ENCODE measurements at regions not wholly inside any gene's neighbourhood (a gene's known extent, or its start where the extent isn't known, plus 50 kb on each side); places are given as distances from the start of the nearest gene placed in this dataset.
"Not testable (repeated sequence)": the region's sequence is repeated elsewhere in the genome, so short reads cannot be mapped to it uniquely, and the experiment has no call there.

DNA sequence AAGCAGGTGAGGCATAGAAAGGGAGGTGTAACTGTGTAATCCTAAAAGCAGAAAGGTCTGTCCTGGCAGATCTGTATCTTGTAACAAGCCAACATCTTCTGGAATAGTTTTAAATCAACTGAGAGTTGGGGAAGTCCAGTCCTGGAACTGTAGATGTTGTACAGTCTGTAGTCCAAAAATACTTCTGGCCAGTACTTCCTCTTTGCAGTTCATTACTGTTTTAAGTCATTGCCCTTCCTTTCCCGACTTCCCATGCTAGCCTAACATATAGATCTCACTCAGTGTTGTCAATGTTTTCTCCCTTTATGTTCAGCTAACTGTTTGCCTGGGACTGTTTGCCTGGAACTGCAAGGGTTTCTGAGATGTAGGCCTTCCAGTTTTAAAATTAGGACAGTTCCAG, 168.5 kb upstream of the ISL1 start:
- WGBS, 2 experiments (ENCODE audit: insufficient coverage in 2 of 2), result 86% methylated on average over 1 of the region's 1 CpG; no CpG with 5 or more reads in 1 of the 2 experiments
- Histone ChIP-seq H3K4me1 (ENCODE audit: control insufficient read depth, insufficient read depth, low read length, poor library complexity, severe bottlenecking) (no peaks in the 10 kb centered on the region), H3K36me3 (ENCODE audit: control insufficient read depth, insufficient read depth, low read length) (no peaks in the 10 kb centered on the region), H3K9me3 (ENCODE audit: control insufficient read depth, low read length) (no peaks in the 10 kb centered on the region), H3K4me3 (ENCODE audit: extremely low read depth, insufficient read depth, low read length, poor library complexity, severe bottlenecking) (no peak overlapping the region), H3K27ac (ENCODE audit: low read depth, low read length, severe bottlenecking) (no peak overlapping the region)

DNA sequence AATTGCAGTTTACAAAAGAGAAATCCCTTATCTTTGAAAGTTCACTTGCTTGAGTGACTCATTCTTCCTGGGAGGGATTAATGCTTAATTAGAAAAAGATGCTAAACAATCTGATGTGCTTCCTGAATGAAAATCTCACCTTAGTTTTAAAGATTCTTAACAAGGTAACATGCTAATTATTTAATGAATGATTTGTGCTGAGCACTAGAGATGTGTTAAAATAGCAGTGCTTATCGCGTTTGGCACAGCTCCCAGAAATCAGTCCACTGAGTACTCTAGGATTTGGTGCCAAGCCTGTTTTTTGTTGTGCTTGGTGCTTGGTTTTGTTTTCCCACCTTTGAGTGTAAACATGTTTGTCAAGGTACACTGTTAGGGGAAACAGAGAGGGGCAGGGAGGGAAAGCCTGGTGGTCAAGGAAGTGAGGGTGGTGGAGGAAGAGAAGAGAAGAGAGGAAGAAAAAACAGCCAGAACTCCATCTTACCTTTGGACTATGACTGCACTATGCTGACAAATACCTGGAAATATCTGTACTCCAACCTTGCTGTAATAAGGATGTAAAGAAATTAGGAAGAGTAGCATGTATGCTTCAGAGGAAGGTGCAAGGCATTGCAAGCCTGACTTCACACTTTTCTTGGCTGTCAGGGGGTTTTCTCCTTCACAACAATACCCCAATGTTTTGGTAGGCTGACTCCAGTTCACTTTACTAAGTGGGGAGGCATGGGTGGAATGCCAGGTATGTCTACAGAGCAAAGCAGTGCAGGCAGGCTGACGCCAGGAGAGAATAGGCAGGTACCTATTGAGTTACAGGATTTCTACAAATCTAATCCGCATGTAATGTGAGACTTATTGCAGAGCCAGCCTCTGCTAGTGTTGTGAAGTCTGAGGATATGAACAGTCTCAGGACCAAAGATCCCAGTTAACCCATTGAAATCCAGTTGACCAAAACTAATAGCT, 157.2 kb upstream of the ISL1 start:
- Histone ChIP-seq H3K27ac (ENCODE audit: low read depth, low read length, severe bottlenecking) (no peak overlapping the region), H3K4me3 (ENCODE audit: extremely low read depth, insufficient read depth, low read length, poor library complexity, severe bottlenecking) (no peak overlapping the region), H3K4me1 (ENCODE audit: control insufficient read depth, insufficient read depth, low read length, poor library complexity, severe bottlenecking) (peaks cover 13% of the 10 kb centered on the region), H3K9me3 (ENCODE audit: control insufficient read depth, low read length) (no peaks in the 10 kb centered on the region), H3K36me3 (ENCODE audit: control insufficient read depth, insufficient read depth, low read length) (no peaks in the 10 kb centered on the region)
- WGBS, 2 experiments (ENCODE audit: insufficient coverage in 2 of 2), result 9 to 44% methylated on average over 4 of the region's 4 CpGs

DNA sequence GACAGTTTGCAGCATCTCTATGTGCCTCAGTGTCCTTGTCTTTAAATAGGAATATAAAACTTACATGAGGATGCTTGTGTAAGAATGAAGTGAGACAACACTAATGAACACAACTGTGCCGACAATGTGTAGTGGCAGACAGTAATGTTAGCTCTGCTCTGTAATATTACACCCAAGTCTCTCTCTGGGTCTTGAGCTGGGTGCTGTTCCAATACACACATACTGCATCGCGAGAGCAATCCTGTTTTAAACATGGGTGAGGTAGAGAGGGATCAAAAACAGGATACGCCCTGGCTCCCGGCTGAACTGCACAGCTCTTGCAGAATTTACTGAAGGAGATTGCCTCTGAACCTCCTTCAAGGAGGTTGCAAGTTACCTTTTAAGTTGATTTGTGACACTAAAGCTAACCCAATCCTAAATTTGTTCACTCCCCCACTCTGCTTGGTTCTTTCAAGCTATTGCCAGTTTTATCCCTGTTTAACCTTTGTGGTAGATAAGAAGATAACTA, 155.2 kb upstream of the ISL1 start:
- Histone ChIP-seq H3K9me3 (ENCODE audit: control insufficient read depth, low read length) (no peaks in the 10 kb centered on the region), H3K36me3 (ENCODE audit: control insufficient read depth, insufficient read depth, low read length) (no peaks in the 10 kb centered on the region), H3K4me1 (ENCODE audit: control insufficient read depth, insufficient read depth, low read length, poor library complexity, severe bottlenecking) (peaks cover 13% of the 10 kb centered on the region), H3K4me3 (ENCODE audit: extremely low read depth, insufficient read depth, low read length, poor library complexity, severe bottlenecking) (no peak overlapping the region), H3K27ac (ENCODE audit: low read depth, low read length, severe bottlenecking) (no peak overlapping the region)
- WGBS, 2 experiments (ENCODE audit: insufficient coverage in 2 of 2), result 74 to 100% methylated on average over 2 to 4 of the region's 5 CpGs

DNA sequence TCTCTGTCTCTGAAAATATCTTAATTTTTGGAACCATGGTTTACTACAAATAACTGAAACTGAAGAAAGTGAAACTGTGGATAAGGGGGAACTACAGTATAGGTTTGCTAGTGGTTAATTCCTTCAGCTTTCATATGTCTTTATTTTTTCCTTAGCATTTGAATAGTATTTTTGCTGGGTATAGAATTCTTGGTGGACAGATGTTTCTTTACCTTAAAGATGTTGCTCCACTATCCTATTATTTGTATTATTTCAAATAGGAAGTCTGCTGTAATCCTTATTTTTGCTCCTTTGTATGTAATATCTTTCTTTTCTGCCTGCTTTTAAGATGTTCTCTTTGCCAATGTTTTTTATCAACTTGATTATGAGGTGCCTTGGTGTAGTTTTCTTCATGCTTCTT, 152.9 kb upstream of the ISL1 start:
- H3K9me3 ChIP-seq (ENCODE audit: control insufficient read depth, low read length), result no peaks in the 10 kb centered on the region
- peaks cover 12% of the 10 kb centered on the region for H3K4me1 ChIP-seq (ENCODE audit: control insufficient read depth, insufficient read depth, low read length, poor library complexity, severe bottlenecking)
- H3K27ac ChIP-seq (ENCODE audit: low read depth, low read length, severe bottlenecking), result no peak overlapping the region
- no peak overlapping the region for H3K4me3 ChIP-seq (ENCODE audit: extremely low read depth, insufficient read depth, low read length, poor library complexity, severe bottlenecking)
- no peaks in the 10 kb centered on the region for H3K36me3 ChIP-seq (ENCODE audit: control insufficient read depth, insufficient read depth, low read length)

DNA sequence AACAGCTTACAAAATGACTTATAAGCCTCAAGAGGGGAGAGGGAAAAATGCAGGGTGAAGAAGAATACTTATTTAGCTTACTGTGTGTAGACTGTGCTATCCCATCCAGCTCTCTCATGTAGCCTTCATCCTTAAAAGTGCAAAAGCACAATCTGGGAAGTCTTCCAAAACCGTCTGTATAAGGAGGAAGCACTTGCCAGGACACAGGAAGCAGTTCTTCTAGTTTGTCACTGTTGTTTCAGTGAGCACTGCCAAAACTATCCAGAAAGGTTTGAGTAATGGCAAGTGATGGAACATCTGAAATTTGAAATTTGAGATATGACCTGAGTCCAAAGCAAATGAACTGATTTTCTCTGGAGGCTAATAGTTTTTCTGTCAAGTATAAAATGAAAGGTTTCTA, 140.8 kb upstream of the ISL1 start:
- H3K36me3 ChIP-seq (ENCODE audit: control insufficient read depth, insufficient read depth, low read length), result no peaks in the 10 kb centered on the region
- no peak overlapping the region for H3K27ac ChIP-seq (ENCODE audit: low read depth, low read length, severe bottlenecking)
- no peak overlapping the region for H3K4me3 ChIP-seq (ENCODE audit: extremely low read depth, insufficient read depth, low read length, poor library complexity, severe bottlenecking)
- no peaks in the 10 kb centered on the region for H3K4me1 ChIP-seq (ENCODE audit: control insufficient read depth, insufficient read depth, low read length, poor library complexity, severe bottlenecking)
- H3K9me3 ChIP-seq (ENCODE audit: control insufficient read depth, low read length), result no peaks in the 10 kb centered on the region
- WGBS, 2 experiments (ENCODE audit: insufficient coverage in 2 of 2), result 67 to 71% methylated on average over 1 of the region's 1 CpG

DNA sequence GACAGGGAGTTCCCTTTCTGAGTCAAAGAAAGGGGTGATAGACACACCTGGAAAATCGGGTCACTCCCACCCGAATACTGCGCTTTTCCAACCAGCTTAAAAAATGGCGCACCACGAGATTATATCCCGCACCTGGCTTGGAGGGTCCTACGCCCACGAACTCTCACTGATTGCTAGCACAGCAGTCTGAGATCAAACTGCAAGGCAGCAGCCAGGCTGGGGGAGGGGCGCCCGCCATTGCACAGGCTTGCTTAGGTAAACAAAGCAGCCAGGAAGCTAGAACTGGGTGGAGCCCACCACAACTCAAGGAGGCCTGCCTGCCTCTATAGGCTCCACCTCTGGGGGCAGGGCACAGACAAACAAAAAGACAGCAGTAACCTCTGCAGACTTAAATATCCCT, 132.3 kb upstream of the ISL1 start:
- not testable (repeated sequence) for H3K27ac ChIP-seq (ENCODE audit: low read depth, low read length, severe bottlenecking); H3K4me1 ChIP-seq (ENCODE audit: control insufficient read depth, insufficient read depth, low read length, poor library complexity, severe bottlenecking); H3K9me3 ChIP-seq (ENCODE audit: control insufficient read depth, low read length); H3K4me3 ChIP-seq (ENCODE audit: extremely low read depth, insufficient read depth, low read length, poor library complexity, severe bottlenecking); H3K36me3 ChIP-seq (ENCODE audit: control insufficient read depth, insufficient read depth, low read length)
- WGBS, 2 experiments (ENCODE audit: insufficient coverage in 2 of 2), result 76 to 83% methylated on average over 8 to 9 of the region's 10 CpGs

DNA sequence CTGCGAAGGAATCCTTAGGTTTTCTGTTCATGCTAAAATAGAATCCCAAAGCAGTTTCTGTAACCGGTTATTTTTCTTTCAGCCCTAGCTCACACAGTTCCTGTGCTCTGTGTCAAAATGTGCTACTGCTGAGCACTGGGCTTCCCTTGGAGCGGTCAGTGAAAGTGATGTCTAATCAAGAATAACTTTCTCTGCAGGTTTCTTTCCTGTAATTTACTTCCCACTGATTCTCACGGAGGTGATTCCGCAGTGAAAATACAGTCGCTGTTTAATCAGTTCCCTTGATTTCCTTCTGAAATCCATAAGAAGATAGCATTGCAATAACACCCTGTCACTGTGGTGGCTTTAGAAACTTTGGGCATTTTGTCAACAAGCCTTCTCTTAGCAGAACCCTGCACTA, 112.0 kb upstream of the ISL1 start:
- WGBS, 2 experiments (ENCODE audit: insufficient coverage in 2 of 2), result 75 to 79% methylated on average over 6 of the region's 6 CpGs

DNA sequence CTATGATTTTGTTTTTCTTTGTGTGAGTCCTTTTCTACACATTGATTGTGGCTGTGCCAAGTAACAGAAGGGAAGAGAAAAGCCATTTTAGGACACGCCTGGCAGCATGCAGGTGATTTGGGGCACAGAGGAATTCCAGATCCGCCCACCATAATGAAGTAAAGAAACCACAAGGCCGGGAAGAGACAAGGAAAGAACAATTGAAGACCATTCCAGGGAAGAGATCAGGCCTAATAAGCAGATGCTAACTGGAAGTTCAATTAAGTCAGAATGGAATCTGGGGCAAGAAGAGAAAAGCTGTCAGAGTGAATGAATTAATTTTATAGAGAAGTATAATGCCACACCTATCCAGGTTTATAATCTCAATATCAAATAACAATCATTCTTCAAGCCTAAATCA, 110.2 kb upstream of the ISL1 start:
- Histone ChIP-seq H3K27ac (ENCODE audit: low read depth, low read length, severe bottlenecking) (no peak overlapping the region), H3K4me3 (ENCODE audit: extremely low read depth, insufficient read depth, low read length, poor library complexity, severe bottlenecking) (no peak overlapping the region), H3K9me3 (ENCODE audit: control insufficient read depth, low read length) (no peaks in the 10 kb centered on the region), H3K36me3 (ENCODE audit: control insufficient read depth, insufficient read depth, low read length) (no peaks in the 10 kb centered on the region), H3K4me1 (ENCODE audit: control insufficient read depth, insufficient read depth, low read length, poor library complexity, severe bottlenecking) (no peaks in the 10 kb centered on the region)
- WGBS, 2 experiments (ENCODE audit: insufficient coverage in 2 of 2), result 62 to 89% methylated on average over 3 of the region's 3 CpGs

More for the DNA sequence above, 112.0 kb upstream of the ISL1 start:
- no peaks in the 10 kb centered on the region for H3K9me3 ChIP-seq (ENCODE audit: control insufficient read depth, low read length)
- H3K27ac ChIP-seq (ENCODE audit: low read depth, low read length, severe bottlenecking), result no peak overlapping the region
- H3K4me3 ChIP-seq (ENCODE audit: extremely low read depth, insufficient read depth, low read length, poor library complexity, severe bottlenecking), result no peak overlapping the region
- no peaks in the 10 kb centered on the region for H3K4me1 ChIP-seq (ENCODE audit: control insufficient read depth, insufficient read depth, low read length, poor library complexity, severe bottlenecking)
- H3K36me3 ChIP-seq (ENCODE audit: control insufficient read depth, insufficient read depth, low read length), result no peaks in the 10 kb centered on the region

DNA sequence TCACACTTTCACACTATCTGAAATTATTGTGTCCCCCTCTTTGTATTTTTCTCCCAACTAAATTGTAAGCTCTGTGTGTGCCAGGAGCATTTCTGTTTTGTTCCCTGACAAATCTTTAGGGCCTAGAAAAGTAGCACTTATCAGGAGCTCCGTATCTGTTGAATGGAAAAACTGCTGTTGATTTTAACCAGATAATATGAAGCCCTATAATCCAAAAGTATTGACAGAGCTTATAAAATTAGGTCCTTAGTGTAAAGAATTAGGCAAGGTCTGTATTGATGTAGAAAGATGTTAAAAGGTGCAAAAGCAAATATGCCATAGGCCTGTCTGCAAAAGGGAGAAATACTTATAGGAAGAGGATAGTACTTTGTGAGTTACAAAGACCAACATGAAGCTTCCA, 109.4 kb upstream of the ISL1 start:
- no CpG with 5 or more reads among the region's 1 CpG for WGBS, 2 experiments (ENCODE audit: insufficient coverage in 2 of 2)
- Histone ChIP-seq H3K9me3 (ENCODE audit: control insufficient read depth, low read length) (no peaks in the 10 kb centered on the region), H3K4me3 (ENCODE audit: extremely low read depth, insufficient read depth, low read length, poor library complexity, severe bottlenecking) (no peak overlapping the region), H3K27ac (ENCODE audit: low read depth, low read length, severe bottlenecking) (no peak overlapping the region), H3K36me3 (ENCODE audit: control insufficient read depth, insufficient read depth, low read length) (no peaks in the 10 kb centered on the region), H3K4me1 (ENCODE audit: control insufficient read depth, insufficient read depth, low read length, poor library complexity, severe bottlenecking) (no peaks in the 10 kb centered on the region)

DNA sequence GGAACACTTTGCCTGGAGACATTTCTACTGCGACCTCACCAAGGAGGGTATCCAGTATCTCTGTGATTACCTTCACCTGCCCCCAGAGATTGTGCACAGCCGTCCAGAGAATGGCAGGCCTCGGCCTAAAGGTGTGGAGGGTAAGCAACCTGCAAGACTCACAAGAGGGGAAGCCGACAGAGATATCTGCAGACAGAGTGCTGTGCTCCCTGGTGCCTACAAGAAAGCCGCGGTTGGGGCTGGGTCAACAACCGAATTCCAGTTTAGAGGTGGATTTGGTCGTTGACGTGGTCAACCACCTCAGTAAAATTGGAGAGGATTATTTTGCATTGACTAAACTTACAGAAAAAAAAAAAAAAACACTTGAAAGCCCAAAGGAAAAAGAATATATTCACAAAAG, 107.8 kb upstream of the ISL1 start:
- Histone ChIP-seq H3K36me3 (ENCODE audit: control insufficient read depth, insufficient read depth, low read length) (no peaks in the 10 kb centered on the region), H3K9me3 (ENCODE audit: control insufficient read depth, low read length) (no peaks in the 10 kb centered on the region), H3K27ac (ENCODE audit: low read depth, low read length, severe bottlenecking) (no peak overlapping the region), H3K4me3 (ENCODE audit: extremely low read depth, insufficient read depth, low read length, poor library complexity, severe bottlenecking) (no peak overlapping the region), H3K4me1 (ENCODE audit: control insufficient read depth, insufficient read depth, low read length, poor library complexity, severe bottlenecking) (no peaks in the 10 kb centered on the region)
- whole genome bisulfite sequencing, 2 experiments (ENCODE audit: insufficient coverage in 2 of 2), result 100% methylated on average over 3 to 5 of the region's 9 CpGs

DNA sequence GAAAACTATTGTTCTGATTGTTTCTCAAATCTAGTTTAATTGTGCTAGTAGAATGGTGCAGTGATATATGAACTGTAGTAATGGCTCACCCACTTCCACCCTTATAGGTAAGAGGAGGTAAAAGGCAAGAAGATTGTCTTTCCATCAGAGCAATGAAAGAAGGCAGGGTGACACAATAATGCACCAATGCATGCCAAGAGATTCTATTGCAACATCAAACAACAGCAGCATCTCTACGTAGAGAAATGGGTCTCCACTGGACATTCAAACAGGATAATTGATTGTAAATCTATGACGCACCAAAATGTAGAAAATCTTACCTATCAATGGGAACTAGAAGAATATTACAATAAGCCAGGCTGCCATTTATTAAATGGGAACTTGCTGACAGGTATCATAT, 107.0 kb upstream of the ISL1 start:
- no peaks in the 10 kb centered on the region for H3K9me3 ChIP-seq (ENCODE audit: control insufficient read depth, low read length)
- no peak overlapping the region for H3K27ac ChIP-seq (ENCODE audit: low read depth, low read length, severe bottlenecking)
- no peaks in the 10 kb centered on the region for H3K4me1 ChIP-seq (ENCODE audit: control insufficient read depth, insufficient read depth, low read length, poor library complexity, severe bottlenecking)
- WGBS, 2 experiments (ENCODE audit: insufficient coverage in 2 of 2), result no CpG with 5 or more reads among the region's 2 CpGs
- no peak overlapping the region for H3K4me3 ChIP-seq (ENCODE audit: extremely low read depth, insufficient read depth, low read length, poor library complexity, severe bottlenecking)
- H3K36me3 ChIP-seq (ENCODE audit: control insufficient read depth, insufficient read depth, low read length), result no peaks in the 10 kb centered on the region
